ENCODE measurements at regions not wholly inside any gene's neighbourhood (a gene's known extent, or its start where the extent isn't known, plus 50 kb on each side); places are given as distances from the start of the nearest gene placed in this dataset.
"Not testable (repeated sequence)": the region's sequence is repeated elsewhere in the genome, so short reads cannot be mapped to it uniquely, and the experiment has no call there.

GRCh38 chr2:88802026-88802425 is 110.6 kb downstream of the RPIA start:
- not testable (repeated sequence) for DNase-seq (ENCODE audit: low read depth in 2 of 2)

GRCh38 chr2:88807237-88807962 is 115.9 kb downstream of the RPIA start:
- no peak for DNase-seq (ENCODE audit: low read depth in 2 of 2)

DNA sequence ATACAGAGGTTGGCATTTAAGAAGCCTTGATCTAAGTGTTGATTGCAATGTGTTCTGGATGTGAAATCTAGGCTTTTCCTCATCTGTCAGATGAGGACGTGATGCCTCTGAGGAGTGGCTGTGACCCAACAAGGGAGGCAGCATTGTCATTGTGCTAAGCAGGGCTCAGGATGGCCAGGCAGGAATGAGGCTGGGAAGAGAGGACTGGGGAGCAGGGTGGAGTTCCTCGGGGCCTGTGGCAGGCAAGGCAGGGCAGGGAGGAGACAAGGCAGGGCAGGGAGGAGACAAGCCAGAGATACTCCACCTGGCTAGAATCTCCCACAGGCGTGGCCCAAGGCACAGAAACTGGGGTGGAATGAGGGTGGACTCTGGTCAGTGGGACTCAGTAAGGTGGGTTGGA is 116.6 kb downstream of the RPIA start:
- DNase-seq (ENCODE audit: low read depth in 2 of 2) = no peak

- DNase-seq (ENCODE audit: low read depth in 2 of 2) = no peak
Observed at GRCh38 chr2:88808652-88809051, 117.2 kb downstream of the RPIA start.

- DNase-seq (ENCODE audit: low read depth in 2 of 2) = no peak
Observed at GRCh38 chr2:88809216-88809615, 117.7 kb downstream of the RPIA start.

DNA sequence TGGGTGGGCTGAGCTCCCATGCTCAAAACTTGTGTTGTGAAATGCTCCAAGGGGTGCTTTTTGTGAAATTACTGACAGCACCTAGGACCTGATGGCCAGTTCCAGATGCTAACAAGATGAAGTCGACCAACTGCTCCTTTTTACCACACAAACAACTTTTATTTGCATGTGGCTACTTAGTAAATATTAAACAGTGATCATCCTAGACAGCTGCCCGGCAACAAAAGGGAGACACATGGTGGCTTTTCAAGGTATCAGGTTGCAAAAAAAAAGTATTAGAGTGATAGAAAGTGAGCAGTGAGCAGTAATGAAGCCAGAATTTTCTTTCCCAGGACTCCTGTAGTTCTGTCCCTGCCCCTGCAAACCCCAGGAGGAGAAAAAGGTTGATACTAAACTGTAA is 118.5 kb downstream of the RPIA start:
- DNase-seq (ENCODE audit: low read depth in 2 of 2) = no peak

DNA sequence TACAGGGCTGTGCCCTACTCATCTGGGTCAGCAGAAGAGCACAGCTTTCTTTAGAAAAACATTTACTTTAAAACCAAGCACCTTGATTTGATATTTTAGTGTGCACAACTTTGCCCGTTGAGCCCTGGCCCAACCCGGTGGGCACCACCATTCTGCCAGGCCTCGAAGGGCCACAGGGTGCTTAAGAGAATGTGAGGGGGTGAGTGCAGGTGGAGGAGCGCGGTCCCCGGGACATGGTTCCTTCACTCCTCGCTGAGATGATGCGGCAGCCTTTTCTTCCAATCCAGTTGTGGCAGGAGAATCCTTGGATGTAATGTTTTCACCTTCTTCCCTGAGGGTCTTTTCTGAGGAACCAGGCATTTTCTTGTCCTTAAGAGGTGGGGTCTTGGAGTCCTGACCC is 119.0 kb downstream of the RPIA start:
- no peak for DNase-seq (ENCODE audit: low read depth in 2 of 2)

DNA sequence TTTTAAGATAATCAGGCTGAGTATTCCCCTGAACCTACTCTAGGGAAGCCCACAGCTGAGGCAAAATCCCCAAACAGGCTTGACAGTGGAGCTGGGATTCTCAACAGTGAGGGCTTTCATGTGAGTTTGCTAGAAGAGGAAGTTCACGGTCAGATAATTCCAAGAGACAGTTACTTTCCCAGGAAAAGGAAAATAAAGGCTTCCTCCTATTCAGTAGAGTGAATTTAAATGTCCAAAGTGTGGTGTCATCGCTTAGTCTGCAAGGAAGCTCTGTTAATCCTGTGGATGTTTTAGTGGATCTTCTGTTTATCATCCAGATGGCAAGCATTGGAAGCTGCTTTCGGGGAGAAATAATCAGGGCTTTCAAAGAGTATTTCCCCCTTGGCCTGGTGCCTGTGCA is 119.8 kb downstream of the RPIA start:
- DNase-seq (ENCODE audit: low read depth in 2 of 2) = no peak

DNA sequence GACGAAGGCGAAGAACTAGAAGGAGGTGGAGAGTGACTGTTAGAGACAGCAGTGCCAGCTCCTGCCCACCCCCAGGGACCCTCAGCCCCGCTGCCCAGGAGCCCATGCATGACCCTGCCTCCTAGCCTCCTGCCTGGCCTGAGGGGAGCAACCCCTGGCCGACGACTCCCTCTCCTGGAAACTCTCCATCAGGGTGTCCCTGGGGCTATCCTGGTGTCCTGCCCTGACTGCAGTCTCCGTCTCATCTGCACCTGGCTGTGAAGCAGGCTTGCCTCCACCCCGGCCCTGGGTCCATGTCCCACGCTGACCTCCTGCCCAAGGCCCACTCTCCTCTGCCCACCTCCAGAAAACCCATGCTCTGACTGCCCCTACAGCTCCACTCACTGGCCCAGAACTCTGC is 120.2 kb downstream of the RPIA start:
- DNase-seq (ENCODE audit: low read depth in 2 of 2) = no peak

DNA sequence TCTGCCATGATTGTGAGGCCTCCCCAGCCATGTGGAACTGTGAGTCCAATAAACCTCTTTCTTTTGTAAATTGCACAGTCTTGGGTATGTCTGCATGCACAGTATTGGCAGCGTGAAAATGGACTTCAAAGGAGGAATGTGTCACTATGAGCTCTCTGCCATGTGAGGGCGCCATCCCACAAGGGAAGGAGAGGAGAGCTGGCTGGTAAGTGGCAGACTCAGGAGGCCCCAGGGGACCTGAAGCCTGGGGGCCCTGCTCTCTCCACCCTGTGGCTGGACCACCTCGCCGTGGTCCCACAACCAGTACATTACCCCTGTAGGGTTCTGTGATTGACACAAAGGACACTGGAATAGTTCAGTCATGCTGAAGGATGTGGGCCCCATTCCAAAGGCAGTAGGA is 122.1 kb downstream of the RPIA start:
- DNase-seq (ENCODE audit: low read depth in 2 of 2) = no peak

GRCh38 chr2:88815282-88815681 is 123.8 kb downstream of the RPIA start:
- no peak for DNase-seq (ENCODE audit: low read depth in 2 of 2)

- DNase-seq (ENCODE audit: low read depth in 2 of 2) = no peak
Observed at GRCh38 chr2:88815697-88816096, 124.2 kb downstream of the RPIA start.

DNA sequence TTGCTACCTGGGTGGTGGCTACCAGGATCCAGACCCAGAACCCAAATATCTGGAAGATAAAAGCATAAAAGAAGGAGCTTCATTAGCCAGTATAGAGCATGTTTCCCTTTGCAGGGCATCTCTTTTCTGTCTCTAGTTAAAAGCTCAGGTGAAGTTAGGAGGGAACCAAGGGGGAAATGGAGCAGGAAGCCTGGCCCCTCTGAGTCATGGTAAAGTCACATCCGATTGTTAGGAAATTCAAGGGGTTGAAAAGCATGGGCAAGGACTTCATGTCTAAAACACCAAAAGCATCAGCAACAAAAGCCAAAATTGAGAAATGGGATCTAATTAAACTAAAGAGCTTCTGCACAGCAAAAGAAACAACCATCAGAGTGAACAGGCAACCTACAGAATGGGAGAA is 126.9 kb downstream of the RPIA start:
- DNase-seq (ENCODE audit: low read depth in 2 of 2) = no peak

DNA sequence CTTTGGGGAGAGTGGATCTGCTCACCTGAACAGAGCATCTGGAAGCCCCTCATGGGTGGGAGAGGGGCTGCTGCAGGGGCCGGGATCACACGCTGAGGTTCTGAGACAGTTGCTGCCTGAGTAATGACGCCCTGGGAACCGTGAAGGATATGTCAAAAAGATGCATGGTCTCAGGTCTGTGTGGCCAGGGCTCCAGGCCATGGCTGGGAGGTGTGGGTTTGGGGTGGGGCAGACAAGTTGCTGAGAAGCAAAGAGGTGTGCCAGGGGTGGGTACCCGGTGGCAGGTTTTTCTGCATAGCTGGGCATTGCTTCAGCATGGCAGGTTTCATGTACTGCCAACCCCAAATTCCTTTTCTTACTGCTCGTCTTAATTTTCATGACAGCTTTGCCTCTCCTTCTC is 133.5 kb downstream of the RPIA start:
- no peak for DNase-seq (ENCODE audit: low read depth in 2 of 2)

DNA sequence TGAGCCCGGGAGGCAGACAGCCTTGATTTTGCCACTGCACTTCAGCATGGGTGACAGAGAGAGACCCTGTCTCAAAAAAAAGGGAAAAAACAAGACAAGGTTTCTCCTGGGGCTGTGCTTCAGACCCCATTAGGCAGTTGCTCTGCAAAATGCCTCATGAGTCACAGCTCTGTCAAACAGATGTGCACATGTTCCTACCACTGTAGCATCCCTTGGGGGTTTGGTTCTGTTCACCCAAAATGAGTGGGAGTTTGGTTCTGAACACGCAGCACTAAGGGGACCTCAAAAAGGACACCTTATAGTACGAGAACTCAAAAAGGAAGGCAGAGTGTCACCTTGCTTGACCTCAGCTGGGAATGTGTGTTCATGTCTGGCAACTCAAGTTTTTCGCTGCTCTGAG is 134.9 kb downstream of the RPIA start:
- DNase-seq (ENCODE audit: low read depth in 2 of 2) = no peak

- DNase-seq (ENCODE audit: low read depth in 2 of 2) = no peak
Observed at GRCh38 chr2:88827821-88828220, 136.3 kb downstream of the RPIA start.

DNA sequence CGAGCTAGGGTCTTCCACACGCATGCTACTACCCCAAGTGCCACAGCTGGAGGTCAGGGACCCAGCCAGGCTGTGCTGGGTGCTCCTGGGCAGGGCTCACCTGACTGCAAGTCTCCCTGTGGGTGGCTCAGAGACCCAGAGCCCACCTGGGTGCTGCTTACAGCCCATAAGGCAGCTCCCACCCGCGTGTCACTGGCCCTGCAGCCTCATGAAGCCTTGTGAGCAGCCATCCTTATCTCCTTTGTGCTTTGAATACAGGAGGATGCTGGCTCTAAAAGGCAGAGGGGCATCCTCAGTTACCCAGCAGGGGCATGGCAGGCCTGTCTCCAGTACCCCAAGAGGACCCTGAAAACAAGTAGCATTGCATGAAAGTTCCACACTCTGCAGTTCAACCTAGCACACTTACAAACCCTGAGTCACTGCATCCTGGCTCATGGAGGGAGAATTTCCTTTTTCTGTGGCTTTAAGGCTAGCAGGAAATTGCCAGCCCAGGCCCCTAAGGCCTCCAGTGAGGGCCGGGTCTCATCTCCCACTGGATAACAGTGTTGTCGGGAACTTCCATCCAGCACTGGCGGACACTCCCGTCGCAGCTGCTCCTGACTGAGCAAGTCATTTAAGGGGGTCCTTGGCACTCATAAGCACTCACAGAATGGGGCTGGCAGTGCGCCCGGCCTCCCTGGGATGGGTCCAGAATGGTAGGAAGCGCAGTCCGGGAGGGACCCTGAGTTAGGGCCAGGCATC is 137.1 kb downstream of the RPIA start:
- DNase-seq (ENCODE audit: low read depth in 2 of 2) = no peak

DNA sequence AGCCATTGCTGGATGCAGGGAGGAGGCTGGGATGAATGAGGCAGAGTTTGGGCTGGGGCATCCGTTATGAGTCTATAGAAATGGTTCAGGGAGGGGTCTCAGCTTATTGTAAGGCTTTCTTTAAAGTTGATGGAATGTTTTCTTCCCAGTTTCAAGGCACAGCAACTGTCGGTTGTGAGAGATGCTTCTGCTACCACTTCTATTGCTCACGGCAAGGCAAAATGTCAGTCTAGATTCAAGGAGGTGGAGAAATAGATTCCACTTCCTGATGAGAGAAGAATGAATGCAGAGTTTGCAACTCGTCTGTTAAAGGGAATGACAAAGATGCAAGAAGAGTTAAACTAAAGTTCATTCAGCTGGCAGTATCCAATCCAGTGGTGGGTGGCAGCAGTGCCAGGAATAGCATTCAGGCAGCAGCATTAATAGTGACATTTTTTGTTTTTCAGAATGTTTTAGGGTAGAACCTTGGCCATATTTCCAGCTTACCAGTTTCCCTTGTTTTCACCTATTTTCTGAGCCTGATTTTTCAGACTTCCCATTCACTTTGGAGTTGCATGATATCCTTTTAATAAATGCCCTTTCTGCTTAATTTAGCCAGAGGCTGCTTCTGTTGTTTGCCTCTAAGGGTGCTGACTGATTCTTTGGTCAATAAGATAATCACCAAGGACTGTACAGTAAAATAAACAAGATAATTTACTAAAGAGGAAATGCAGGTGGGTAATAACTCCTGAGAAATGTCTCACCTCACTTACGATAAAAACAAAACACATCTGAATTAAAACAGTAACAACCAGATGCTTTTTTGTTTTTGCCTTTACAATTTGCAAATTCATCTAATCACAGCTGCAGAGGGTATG is 138.4 kb downstream of the RPIA start:
- DNase-seq (ENCODE audit: low read depth in 2 of 2) = no peak

- DNase-seq (ENCODE audit: low read depth in 2 of 2) = no peak
Observed at GRCh38 chr2:88831071-88831791, 139.8 kb downstream of the RPIA start.

- peak; percentile 14 to 15 for DNase-seq (ENCODE audit: low read depth in 2 of 2)
Observed at GRCh38 chr2:88831792-88832248, 140.3 kb downstream of the RPIA start.

DNA sequence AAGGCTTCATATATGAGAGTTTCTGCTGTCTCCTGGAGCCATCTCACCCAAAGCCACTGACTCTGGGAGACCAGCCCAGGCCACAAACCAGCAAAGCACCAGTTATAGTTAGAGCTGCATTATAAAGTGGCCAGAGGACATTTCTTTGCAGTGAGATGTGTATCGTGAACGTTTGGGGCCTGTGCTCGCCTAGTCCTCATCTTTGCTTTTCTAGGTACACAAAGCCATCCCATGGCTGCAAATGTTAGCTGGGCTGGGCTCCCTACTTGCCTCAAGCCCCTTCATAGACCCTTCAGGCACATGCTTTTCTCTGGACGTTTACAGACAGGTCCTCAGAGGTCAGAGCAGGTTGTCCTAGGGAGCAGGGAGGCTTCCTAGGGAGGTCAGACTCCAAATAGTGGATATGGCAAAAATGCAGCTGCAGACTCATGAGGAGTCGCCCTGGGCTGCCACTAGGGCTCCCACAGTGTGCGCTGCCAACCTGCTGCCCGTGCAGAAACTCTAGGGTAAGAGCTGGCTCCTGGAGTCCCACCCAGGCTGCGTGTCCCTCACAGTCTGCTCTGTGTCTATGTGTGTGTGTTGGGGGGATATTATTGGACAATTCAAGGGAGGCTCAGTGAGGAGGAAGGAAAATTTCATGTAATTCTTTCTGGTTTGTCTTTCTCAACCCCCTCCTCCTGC is 141.0 kb downstream of the RPIA start:
- DNase-seq (ENCODE audit: low read depth in 2 of 2) = no peak

Data from stimulated activated CD8-positive, alpha-beta memory T cell treated with anti-CD3 and anti-CD28 coated beads, Interleukin-15, amount 100 ng/mL, for 48 hours (primary cell).